ENCODE measurements at regions not wholly inside any gene's neighbourhood (a gene's known extent, or its start where the extent isn't known, plus 50 kb on each side); places are given as distances from the start of the nearest gene placed in this dataset.
"Not testable (repeated sequence)": the region's sequence is repeated elsewhere in the genome, so short reads cannot be mapped to it uniquely, and the experiment has no call there.

- no peaks in the 10 kb centered on the region for H3K36me3 ChIP-seq
- H3K9me3 ChIP-seq (ENCODE audit: severe bottlenecking) = peaks cover 9% of the 10 kb centered on the region
- H3K4me3 ChIP-seq (ENCODE audit: low read depth, low read length) = no peak overlapping the region
- DNase-seq = peak; percentile 91
- TF ChIP-seq CTCF (IDR thresholded peaks at IDR 0.05; ENCODE audit: low read depth, low read length) = no peak
- peak overlapping the region; percentile 69 for H3K27ac ChIP-seq
- no peaks in the 10 kb centered on the region for H3K27me3 ChIP-seq (ENCODE audit: insufficient read depth, low read depth, severe bottlenecking)
Observed at GRCh38 chr1:157460381-157460780, 91.9 kb downstream of the FCRL5 start.

- Histone ChIP-seq H3K9me3 (ENCODE audit: severe bottlenecking) (peaks cover 9% of the 10 kb centered on the region), H3K36me3 (no peaks in the 10 kb centered on the region), H3K4me3 (ENCODE audit: low read depth, low read length) (no peak overlapping the region), H3K27ac (no peak overlapping the region), H3K27me3 (ENCODE audit: insufficient read depth, low read depth, severe bottlenecking) (no peaks in the 10 kb centered on the region)
- DNase-seq = no peak
- no peak for TF ChIP-seq CTCF (IDR thresholded peaks at IDR 0.05; ENCODE audit: low read depth, low read length)
Observed at GRCh38 chr1:157457279-157457678, 95.0 kb downstream of the FCRL5 start.

- DNase-seq = no peak
- peaks cover 9% of the 10 kb centered on the region for H3K9me3 ChIP-seq (ENCODE audit: severe bottlenecking)
- no peak overlapping the region for H3K27ac ChIP-seq
- H3K27me3 ChIP-seq (ENCODE audit: insufficient read depth, low read depth, severe bottlenecking) = no peaks in the 10 kb centered on the region
- no peak for TF ChIP-seq CTCF (IDR thresholded peaks at IDR 0.05; ENCODE audit: low read depth, low read length)
- no peak overlapping the region for H3K4me3 ChIP-seq (ENCODE audit: low read depth, low read length)
- H3K36me3 ChIP-seq = no peaks in the 10 kb centered on the region
Observed at GRCh38 chr1:157455318-157455717, 97.0 kb downstream of the FCRL5 start.

- no peak; the same call in 1 of the 2 replicates for TF ChIP-seq CTCF (IDR thresholded peaks at IDR 0.05; ENCODE audit: low read depth, low read length)
- Histone ChIP-seq H3K27me3 (ENCODE audit: insufficient read depth, low read depth, severe bottlenecking) (no peaks in the 10 kb centered on the region), H3K4me3 (ENCODE audit: low read depth, low read length) (peak overlapping the region; percentile 30), H3K9me3 (ENCODE audit: severe bottlenecking) (peaks cover 3% of the 10 kb centered on the region), H3K27ac (peak overlapping the region; percentile 89), H3K36me3 (no peaks in the 10 kb centered on the region)
- DNase-seq = peak; percentile 90
Observed at GRCh38 chr1:157450106-157450505, 102.2 kb downstream of the FCRL5 start.

GRCh38 chr1:157448636-157449035 lies 103.7 kb downstream of the FCRL5 start:
- Histone ChIP-seq H3K9me3 (ENCODE audit: severe bottlenecking) (peaks cover 3% of the 10 kb centered on the region), H3K4me3 (ENCODE audit: low read depth, low read length) (no peak overlapping the region), H3K27ac (peak overlapping the region; percentile 89)

GRCh38 chr1:157446356-157446755 lies 106.0 kb downstream of the FCRL5 start:
- not testable (repeated sequence) for H3K4me3 ChIP-seq (ENCODE audit: low read depth, low read length); H3K27ac ChIP-seq; H3K36me3 ChIP-seq; H3K27me3 ChIP-seq (ENCODE audit: insufficient read depth, low read depth, severe bottlenecking); H3K9me3 ChIP-seq (ENCODE audit: severe bottlenecking); DNase-seq

More at GRCh38 chr1:157448636-157449035, 103.7 kb downstream of the FCRL5 start:
- no peak for TF ChIP-seq CTCF (IDR thresholded peaks at IDR 0.05; ENCODE audit: low read depth, low read length)
- peak; percentile 60 for DNase-seq
- no peaks in the 10 kb centered on the region for H3K36me3 ChIP-seq
- H3K27me3 ChIP-seq (ENCODE audit: insufficient read depth, low read depth, severe bottlenecking) = no peaks in the 10 kb centered on the region

- not testable (repeated sequence) for DNase-seq; H3K27ac ChIP-seq; H3K4me3 ChIP-seq (ENCODE audit: low read depth, low read length); H3K27me3 ChIP-seq (ENCODE audit: insufficient read depth, low read depth, severe bottlenecking); H3K36me3 ChIP-seq; H3K9me3 ChIP-seq (ENCODE audit: severe bottlenecking)
Observed at GRCh38 chr1:157445616-157446140, 106.6 kb downstream of the FCRL5 start.

All from WERI-Rb-1 (cell line).